ENCODE measurements at regions not wholly inside any gene's neighbourhood (a gene's known extent, or its start where the extent isn't known, plus 50 kb on each side); places are given as distances from the start of the nearest gene placed in this dataset.

DNA sequence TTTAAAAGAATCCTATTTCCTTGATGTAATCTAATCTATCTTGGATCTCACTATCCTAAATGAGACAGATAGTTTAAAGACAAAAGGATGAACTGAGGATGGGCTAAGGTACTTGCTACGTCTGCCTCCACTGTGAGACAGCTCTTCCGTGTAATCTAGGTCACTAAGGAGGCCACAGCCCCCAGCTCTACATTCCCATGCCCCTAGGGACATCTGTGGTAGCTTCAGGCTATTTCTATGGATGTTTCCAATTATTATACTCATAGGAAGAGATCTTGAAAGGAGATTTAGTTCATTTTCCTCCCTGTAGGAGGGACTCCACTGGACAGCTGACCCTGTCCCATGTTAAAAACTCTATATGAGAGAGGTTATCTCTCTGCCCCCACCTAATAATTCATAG is 140.8 kb upstream of the TRPC5 start:
- Histone ChIP-seq H3K4me1 (ENCODE audit: control insufficient read depth, extremely low read depth, insufficient read depth, low read length) (no peaks in the 10 kb centered on the region), H3K4me2 (ENCODE audit: control insufficient read depth, extremely low read depth, insufficient read depth, low read depth, low read length) (no peak overlapping the region), H3K27ac (ENCODE audit: control insufficient read depth, insufficient read depth, low read length) (no peak overlapping the region), H3K27me3 (ENCODE audit: control insufficient read depth, extremely low read depth, insufficient read depth, low read length) (no peaks in the 10 kb centered on the region), H3K9me1 (ENCODE audit: control insufficient read depth, extremely low read depth, insufficient read depth, low read length) (no peaks in the 10 kb centered on the region), H3K4me3 (ENCODE audit: control insufficient read depth in 2 of 3, extremely low read depth in 1 of 3, insufficient read depth in 2 of 3, low read depth in 1 of 3, low read length in 3 of 3) (no peak overlapping the region), H3K9me3 (ENCODE audit: control insufficient read depth, low read depth, low read length) (no peaks in the 10 kb centered on the region), H3K36me3 (ENCODE audit: control insufficient read depth in 2 of 2, extremely low read depth in 1 of 2, insufficient read depth in 2 of 2, low read length in 2 of 2) (no peaks in the 10 kb centered on the region), H3K9ac (ENCODE audit: control insufficient read depth, extremely low read depth, insufficient read depth, low read length) (no peak overlapping the region), H4K20me1 (ENCODE audit: control insufficient read depth, extremely low read depth, insufficient read depth, low read length) (no peaks in the 10 kb centered on the region), H2AFZ (ENCODE audit: control insufficient read depth, low read length) (no peak overlapping the region), H3K79me2 (ENCODE audit: control insufficient read depth, insufficient read depth, low read length) (no peaks in the 10 kb centered on the region)
- dilution Hi-C loops (cut with MboI; ENCODE audit: extremely low pct_ligation_motif_present, low sequenced_read_pairs), result no loop called here
- DNase-seq (ENCODE audit: low read depth, low spot score), result no peak
- no peak for TF ChIP-seq EZH2 (IDR thresholded peaks at IDR 0.05; ENCODE audit: low read length)
- TF ChIP-seq CTCF (optimal IDR thresholded peaks at IDR 0.05 in 1 of 3, IDR thresholded peaks at IDR 0.05 in 1 of 3, conservative IDR thresholded peaks at IDR 0.05 in 1 of 3; ENCODE audit: extremely low read depth in 1 of 3, insufficient read depth in 2 of 3, low read length in 3 of 3), result no peak
- no peak for FAIRE-seq

GRCh38 chrX:112218388-112218787 is 135.8 kb upstream of the TRPC5 start:
- Histone ChIP-seq H4K20me1 (ENCODE audit: control insufficient read depth, extremely low read depth, insufficient read depth, low read length) (no peaks in the 10 kb centered on the region), H3K4me2 (ENCODE audit: control insufficient read depth, extremely low read depth, insufficient read depth, low read depth, low read length) (no peak overlapping the region), H3K27ac (ENCODE audit: control insufficient read depth, insufficient read depth, low read length) (no peak overlapping the region), H3K9ac (ENCODE audit: control insufficient read depth, extremely low read depth, insufficient read depth, low read length) (no peak overlapping the region), H3K27me3 (ENCODE audit: control insufficient read depth, extremely low read depth, insufficient read depth, low read length) (no peaks in the 10 kb centered on the region), H3K9me3 (ENCODE audit: control insufficient read depth, low read depth, low read length) (no peaks in the 10 kb centered on the region), H3K4me3 (ENCODE audit: control insufficient read depth in 2 of 3, extremely low read depth in 1 of 3, insufficient read depth in 2 of 3, low read depth in 1 of 3, low read length in 3 of 3) (no peak overlapping the region), H3K36me3 (ENCODE audit: control insufficient read depth in 2 of 2, extremely low read depth in 1 of 2, insufficient read depth in 2 of 2, low read length in 2 of 2) (no peaks in the 10 kb centered on the region), H3K4me1 (ENCODE audit: control insufficient read depth, extremely low read depth, insufficient read depth, low read length) (no peaks in the 10 kb centered on the region), H2AFZ (ENCODE audit: control insufficient read depth, low read length) (no peak overlapping the region), H3K9me1 (ENCODE audit: control insufficient read depth, extremely low read depth, insufficient read depth, low read length) (no peaks in the 10 kb centered on the region), H3K79me2 (ENCODE audit: control insufficient read depth, insufficient read depth, low read length) (no peaks in the 10 kb centered on the region)
- TF ChIP-seq EZH2 (IDR thresholded peaks at IDR 0.05; ENCODE audit: low read length), result no peak
- no peak for TF ChIP-seq CTCF (optimal IDR thresholded peaks at IDR 0.05 in 1 of 3, IDR thresholded peaks at IDR 0.05 in 1 of 3, conservative IDR thresholded peaks at IDR 0.05 in 1 of 3; ENCODE audit: extremely low read depth in 1 of 3, insufficient read depth in 2 of 3, low read length in 3 of 3)
- DNase-seq (ENCODE audit: low read depth, low spot score), result no peak
- FAIRE-seq, result no peak
- dilution Hi-C loops (cut with MboI; ENCODE audit: extremely low pct_ligation_motif_present, low sequenced_read_pairs), result no loop called here

Measured in keratinocyte (primary cell).